ENCODE measurements at regions not wholly inside any gene's neighbourhood (a gene's known extent, or its start where the extent isn't known, plus 50 kb on each side); places are given as distances from the start of the nearest gene placed in this dataset.

DNA sequence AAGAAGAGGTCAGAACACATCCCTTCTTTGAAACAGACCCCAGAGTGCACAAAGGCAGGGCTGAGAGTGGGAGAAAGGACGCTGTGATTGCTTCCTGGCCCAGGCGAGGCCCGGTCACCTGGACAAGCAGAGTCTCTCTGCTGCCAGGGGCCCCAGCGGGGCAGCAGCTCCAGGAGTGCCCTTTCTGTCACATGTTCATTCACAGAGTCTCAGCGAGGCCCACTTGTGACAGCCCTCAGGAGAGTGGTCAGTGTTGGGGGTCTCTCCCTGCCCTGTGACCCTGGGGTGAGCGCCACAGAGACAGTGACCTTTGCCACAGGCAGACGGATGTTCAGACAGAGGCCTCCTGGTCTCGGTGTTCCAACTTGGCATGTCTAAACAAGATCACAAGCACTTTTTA lies 130.2 kb upstream of the IRX4 start:
- no peak overlapping the region for H2AFZ ChIP-seq (ENCODE audit: low read depth, low read length)
- H3F3A ChIP-seq (ENCODE audit: insufficient read depth, low read length, poor library complexity, severe bottlenecking) = no peaks in the 10 kb centered on the region
- H3K4me2 ChIP-seq (ENCODE audit: low read length) = no peak overlapping the region
- no peaks in the 10 kb centered on the region for H3K9me3 ChIP-seq (ENCODE audit: low read length)
- H3K9me2 ChIP-seq (ENCODE audit: insufficient read depth, low read length) = no peaks in the 10 kb centered on the region
- H4K20me1 ChIP-seq (ENCODE audit: insufficient read depth) = no peaks in the 10 kb centered on the region
- no peak for TF ChIP-seq RAD21 (conservative IDR thresholded peaks at IDR 0.05)
- no peak for TF ChIP-seq TAF1 (IDR thresholded peaks at IDR 0.05; ENCODE audit: low read depth)
- no peak for TF ChIP-seq EP300 (conservative IDR thresholded peaks at IDR 0.05; ENCODE audit: poor library complexity, severe bottlenecking)
- TF ChIP-seq MXI1 (conservative IDR thresholded peaks at IDR 0.05; ENCODE audit: poor library complexity, severe bottlenecking) = no peak
- TF ChIP-seq EZH2 (IDR thresholded peaks at IDR 0.05; ENCODE audit: borderline replicate concordance, insufficient read depth, low read length, poor library complexity, severe bottlenecking) = no peak
- TF ChIP-seq, protein P1, sequence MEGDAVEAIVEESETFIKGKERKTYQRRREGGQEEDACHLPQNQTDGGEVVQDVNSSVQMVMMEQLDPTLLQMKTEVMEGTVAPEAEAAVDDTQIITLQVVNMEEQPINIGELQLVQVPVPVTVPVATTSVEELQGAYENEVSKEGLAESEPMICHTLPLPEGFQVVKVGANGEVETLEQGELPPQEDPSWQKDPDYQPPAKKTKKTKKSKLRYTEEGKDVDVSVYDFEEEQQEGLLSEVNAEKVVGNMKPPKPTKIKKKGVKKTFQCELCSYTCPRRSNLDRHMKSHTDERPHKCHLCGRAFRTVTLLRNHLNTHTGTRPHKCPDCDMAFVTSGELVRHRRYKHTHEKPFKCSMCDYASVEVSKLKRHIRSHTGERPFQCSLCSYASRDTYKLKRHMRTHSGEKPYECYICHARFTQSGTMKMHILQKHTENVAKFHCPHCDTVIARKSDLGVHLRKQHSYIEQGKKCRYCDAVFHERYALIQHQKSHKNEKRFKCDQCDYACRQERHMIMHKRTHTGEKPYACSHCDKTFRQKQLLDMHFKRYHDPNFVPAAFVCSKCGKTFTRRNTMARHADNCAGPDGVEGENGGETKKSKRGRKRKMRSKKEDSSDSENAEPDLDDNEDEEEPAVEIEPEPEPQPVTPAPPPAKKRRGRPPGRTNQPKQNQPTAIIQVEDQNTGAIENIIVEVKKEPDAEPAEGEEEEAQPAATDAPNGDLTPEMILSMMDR (IDR thresholded peaks at IDR 0.05; ENCODE audit: poor library complexity, severe bottlenecking) = no peak
- TF ChIP-seq POLR2AphosphoS5 (IDR thresholded peaks at IDR 0.05) = no peak
- TF ChIP-seq, protein P2, sequence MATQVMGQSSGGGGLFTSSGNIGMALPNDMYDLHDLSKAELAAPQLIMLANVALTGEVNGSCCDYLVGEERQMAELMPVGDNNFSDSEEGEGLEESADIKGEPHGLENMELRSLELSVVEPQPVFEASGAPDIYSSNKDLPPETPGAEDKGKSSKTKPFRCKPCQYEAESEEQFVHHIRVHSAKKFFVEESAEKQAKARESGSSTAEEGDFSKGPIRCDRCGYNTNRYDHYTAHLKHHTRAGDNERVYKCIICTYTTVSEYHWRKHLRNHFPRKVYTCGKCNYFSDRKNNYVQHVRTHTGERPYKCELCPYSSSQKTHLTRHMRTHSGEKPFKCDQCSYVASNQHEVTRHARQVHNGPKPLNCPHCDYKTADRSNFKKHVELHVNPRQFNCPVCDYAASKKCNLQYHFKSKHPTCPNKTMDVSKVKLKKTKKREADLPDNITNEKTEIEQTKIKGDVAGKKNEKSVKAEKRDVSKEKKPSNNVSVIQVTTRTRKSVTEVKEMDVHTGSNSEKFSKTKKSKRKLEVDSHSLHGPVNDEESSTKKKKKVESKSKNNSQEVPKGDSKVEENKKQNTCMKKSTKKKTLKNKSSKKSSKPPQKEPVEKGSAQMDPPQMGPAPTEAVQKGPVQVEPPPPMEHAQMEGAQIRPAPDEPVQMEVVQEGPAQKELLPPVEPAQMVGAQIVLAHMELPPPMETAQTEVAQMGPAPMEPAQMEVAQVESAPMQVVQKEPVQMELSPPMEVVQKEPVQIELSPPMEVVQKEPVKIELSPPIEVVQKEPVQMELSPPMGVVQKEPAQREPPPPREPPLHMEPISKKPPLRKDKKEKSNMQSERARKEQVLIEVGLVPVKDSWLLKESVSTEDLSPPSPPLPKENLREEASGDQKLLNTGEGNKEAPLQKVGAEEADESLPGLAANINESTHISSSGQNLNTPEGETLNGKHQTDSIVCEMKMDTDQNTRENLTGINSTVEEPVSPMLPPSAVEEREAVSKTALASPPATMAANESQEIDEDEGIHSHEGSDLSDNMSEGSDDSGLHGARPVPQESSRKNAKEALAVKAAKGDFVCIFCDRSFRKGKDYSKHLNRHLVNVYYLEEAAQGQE (IDR thresholded peaks at IDR 0.05; ENCODE audit: borderline replicate concordance) = no peak
- no peak for TF ChIP-seq SMC3 (conservative IDR thresholded peaks at IDR 0.05; ENCODE audit: poor library complexity)
- no peaks in the 10 kb centered on the region for H3K79me2 ChIP-seq (replicated peaks; ENCODE audit: insufficient read depth, low read length)
- H3K27ac ChIP-seq (ENCODE audit: low read length) = no peak overlapping the region
- H3K36me3 ChIP-seq (ENCODE audit: insufficient read depth, low read length) = no peaks in the 10 kb centered on the region
- H3K4me3 ChIP-seq (ENCODE audit: low read length) = no peak overlapping the region
- H3K27me3 ChIP-seq (ENCODE audit: insufficient read depth, low read depth, low read length) = no peaks in the 10 kb centered on the region
- H3K9ac ChIP-seq (ENCODE audit: low read length) = no peak overlapping the region

DNA sequence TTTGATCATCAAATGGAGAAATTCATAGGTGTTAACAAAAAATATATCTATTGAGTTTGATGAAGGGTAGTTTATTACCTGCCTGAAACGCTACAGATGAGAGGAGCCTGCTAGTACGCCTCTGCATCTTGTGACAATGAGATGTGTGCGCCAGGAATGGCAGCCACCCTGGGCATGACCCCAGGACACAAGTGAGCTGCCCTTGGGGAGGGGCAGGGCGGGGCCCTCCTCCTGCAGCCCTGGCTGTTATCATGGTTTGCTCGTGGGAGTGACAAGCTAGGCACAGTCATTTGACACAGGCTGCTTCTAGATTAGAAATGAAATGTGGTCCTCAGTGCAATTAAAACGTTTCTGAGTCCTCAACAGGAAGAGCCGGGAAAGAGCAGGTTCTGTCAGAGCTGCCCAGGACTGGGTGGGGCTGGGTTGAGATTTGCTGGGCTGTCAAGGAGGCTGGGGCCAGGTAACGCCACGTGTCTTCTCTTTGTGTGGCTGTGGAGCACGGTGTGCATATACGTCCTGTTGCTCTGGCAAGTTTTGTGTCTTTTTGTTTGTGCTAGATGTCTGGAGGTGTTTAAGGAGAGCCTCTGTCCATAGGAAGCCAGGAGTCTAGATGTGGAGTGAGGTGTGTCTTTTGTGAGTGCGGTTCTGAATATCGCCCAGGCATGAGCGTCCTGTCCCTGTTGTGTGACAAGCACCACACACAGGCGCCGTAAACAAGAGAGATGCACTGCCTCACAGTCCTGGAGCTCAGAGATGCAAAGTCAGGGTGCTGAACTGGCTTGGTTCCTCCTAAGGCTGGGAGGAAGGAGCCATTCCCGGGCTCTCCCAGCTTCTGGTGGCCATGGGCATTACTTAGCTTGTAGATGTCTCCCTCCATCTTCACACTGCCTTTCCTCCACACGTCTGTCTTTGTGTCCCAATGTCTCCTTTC lies 129.0 kb upstream of the IRX4 start:
- Histone ChIP-seq H3F3A (ENCODE audit: insufficient read depth, low read length, poor library complexity, severe bottlenecking) (no peaks in the 10 kb centered on the region), H3K4me3 (ENCODE audit: low read length) (no peak overlapping the region), H3K9me3 (ENCODE audit: low read length) (no peaks in the 10 kb centered on the region), H3K4me2 (ENCODE audit: low read length) (no peak overlapping the region), H3K27me3 (ENCODE audit: insufficient read depth, low read depth, low read length) (no peaks in the 10 kb centered on the region), H2AFZ (ENCODE audit: low read depth, low read length) (no peak overlapping the region), H4K20me1 (ENCODE audit: insufficient read depth) (no peaks in the 10 kb centered on the region), H3K36me3 (ENCODE audit: insufficient read depth, low read length) (no peaks in the 10 kb centered on the region), H3K9me2 (ENCODE audit: insufficient read depth, low read length) (no peaks in the 10 kb centered on the region), H3K9ac (ENCODE audit: low read length) (no peak overlapping the region), H3K27ac (ENCODE audit: low read length) (no peak overlapping the region), H3K79me2 (replicated peaks; ENCODE audit: insufficient read depth, low read length) (no peaks in the 10 kb centered on the region)
- TF ChIP-seq, protein P1 (IDR thresholded peaks at IDR 0.05; ENCODE audit: poor library complexity, severe bottlenecking) = no peak
- no peak for TF ChIP-seq POLR2AphosphoS5 (IDR thresholded peaks at IDR 0.05)

Data from neural cell (in vitro differentiated cells).